Body of pancreas (tissue), 4 donors: ENCODE measurements at regions not wholly inside any gene's neighbourhood (a gene's known extent, or its start where the extent isn't known, plus 50 kb on each side); places are given as distances from the start of the nearest gene placed in this dataset.

ENCODE experiments used
- ATAC-seq: fragments of 150-250 bp; one replicate; pipeline ENCODE4 v1.9.1; 2016
- DNase-seq, 4 donors: peaks; one replicate each; pipeline ENCODE4 v3.0.0-alpha.2; 2019
- H3K27ac ChIP-seq, 4 donors: fragments of 200-600 bp; sonication (generic); 1 replicate in 3 of 4; 2 replicates in 1 of 4; pipeline versions ENCODE4 v1.5.1 to v1.6.1; 2016 to 2019; ENCODE audit warnings: mild to moderate bottlenecking in 1 of 4, mixed read lengths in 1 of 4, moderate library complexity in 1 of 4
- H3K27me3 ChIP-seq, 2 donors: fragments of 200-600 bp; sonication (generic); one replicate each; pipeline ENCODE4 v1.6.0; 2016; ENCODE audit warnings: mild to moderate bottlenecking in 1 of 2
- H3K36me3 ChIP-seq, 2 donors: fragments of 200-600 bp; sonication (generic); replicated peaks in 1 of 2; 2 replicates each; pipeline ENCODE4 v1.5.1; 2016; ENCODE audit warnings: low read depth in 2 of 2; ENCODE audit not compliant: insufficient read depth in 1 of 2
- H3K4me1 ChIP-seq: fragments of 200-600 bp; sonication (generic); one replicate; pipeline ENCODE4 v1.6.0; 2016
- H3K4me3 ChIP-seq, 2 donors: fragments of 200-600 bp; sonication (generic); 1 replicate in 1 of 2; 2 replicates in 1 of 2; pipeline ENCODE4 v1.5.1; 2016 to 2019
- H3K9me3 ChIP-seq, 3 donors: fragments of 200-600 bp; sonication (generic); 1 replicate in 2 of 3; 2 replicates in 1 of 3; pipeline ENCODE4 v1.5.1; 2016
- CTCF ChIP-seq, 7 experiments: fragments of 450-650 bp in 4 of 7; fragments of 200-600 bp in 3 of 7; sonication (generic) in 3 of 7; IDR thresholded peaks; one replicate each; pipeline ENCODE4 v1.5.1; 2016 to 2019; ENCODE audit warnings: antibody characterized with exemption in 7 of 7
- POLR2A ChIP-seq, 3 donors: fragments of 450-650 bp; IDR thresholded peaks; one replicate each; pipeline ENCODE4 v1.6.1; 2016; ENCODE audit warnings: antibody characterized with exemption in 3 of 3, mild to moderate bottlenecking in 2 of 3
- whole genome bisulfite sequencing, 2 donors: methylation state at CpG; one replicate each; pipeline ENCODE4 v1.1.5; 2017; 5-methylcytosine and 5-hydroxymethylcytosine counted together
- intact Hi-C: fragments of 100-400 bp; cut with DNase I; formaldehyde crosslinking; loops from one replicate; pipeline ENCODE4 v1.15.1; 2023

GRCh38 chr11:97107604-97108003 is 717.8 kb downstream of the JRKL start:
- no peaks in the 10 kb centered on the region for H3K9me3 ChIP-seq
- no peak overlapping the region for H3K27ac ChIP-seq
- H3K36me3 ChIP-seq, result no peaks in the 10 kb centered on the region
- no peak for DNase-seq
- ATAC-seq, result no peak
- H3K27me3 ChIP-seq, result no peaks in the 10 kb centered on the region
- TF ChIP-seq CTCF (IDR thresholded peaks at IDR 0.05) (no peak), POLR2A (IDR thresholded peaks at IDR 0.05) (no peak)
- no peak overlapping the region for H3K4me3 ChIP-seq
- no peaks in the 10 kb centered on the region for H3K4me1 ChIP-seq
- intact Hi-C loops, result no loop called here

- Histone ChIP-seq H3K27me3 (no peaks in the 10 kb centered on the region), H3K9me3 (no peaks in the 10 kb centered on the region), H3K4me3 (no peak overlapping the region), H3K36me3 (no peaks in the 10 kb centered on the region), H3K4me1 (no peaks in the 10 kb centered on the region), H3K27ac (no peak overlapping the region)
- ATAC-seq (no peak), DNase-seq (no peak)
- intact Hi-C loops, result no loop called here
- TF ChIP-seq CTCF (IDR thresholded peaks at IDR 0.05) (no peak), POLR2A (IDR thresholded peaks at IDR 0.05) (no peak)
- 42 to 44% methylated on average over 1 of the region's 1 CpG for WGBS, 2 donors
Measured at GRCh38 chr11:97109078-97109477, 719.3 kb downstream of the JRKL start.

- Histone ChIP-seq H3K4me1 (no peaks in the 10 kb centered on the region), H3K27me3 (no peaks in the 10 kb centered on the region), H3K36me3 (no peaks in the 10 kb centered on the region), H3K4me3 (no peak overlapping the region), H3K9me3 (no peaks in the 10 kb centered on the region), H3K27ac (no peak overlapping the region)
- no peak for TF ChIP-seq POLR2A (IDR thresholded peaks at IDR 0.05)
- TF ChIP-seq CTCF (IDR thresholded peaks at IDR 0.05), result no peak
- ATAC-seq (no peak), DNase-seq (no peak)
- WGBS, 2 donors, result 68% methylated on average over 4 of the region's 4 CpGs
- intact Hi-C loops, result no loop called here
Measured at GRCh38 chr11:97110376-97110775, 720.6 kb downstream of the JRKL start.

GRCh38 chr11:97111559-97111958 is 721.7 kb downstream of the JRKL start:
- no peaks in the 10 kb centered on the region for H3K4me1 ChIP-seq
- ATAC-seq (no peak), DNase-seq (no peak)
- H3K27me3 ChIP-seq, result no peaks in the 10 kb centered on the region
- TF ChIP-seq POLR2A (IDR thresholded peaks at IDR 0.05), result no peak
- TF ChIP-seq CTCF (IDR thresholded peaks at IDR 0.05), result no peak
- H3K27ac ChIP-seq, result no peak overlapping the region
- H3K4me3 ChIP-seq, result no peak overlapping the region
- H3K36me3 ChIP-seq, result no peaks in the 10 kb centered on the region
- no peaks in the 10 kb centered on the region for H3K9me3 ChIP-seq
- WGBS, 2 donors, result 68 to 79% methylated on average over 11 of the region's 11 CpGs
- intact Hi-C loops, result no loop called here

- no peaks in the 10 kb centered on the region for H3K36me3 ChIP-seq
- ATAC-seq (no peak), DNase-seq (no peak)
- TF ChIP-seq CTCF (IDR thresholded peaks at IDR 0.05) (no peak), POLR2A (IDR thresholded peaks at IDR 0.05) (no peak)
- no peak overlapping the region for H3K4me3 ChIP-seq
- intact Hi-C loops, result no loop called here
- no peaks in the 10 kb centered on the region for H3K9me3 ChIP-seq
- no peak overlapping the region for H3K27ac ChIP-seq
- 13% methylated on average over 2 of the region's 2 CpGs for WGBS, 2 donors
- no peaks in the 10 kb centered on the region for H3K27me3 ChIP-seq
- no peaks in the 10 kb centered on the region for H3K4me1 ChIP-seq
Measured at GRCh38 chr11:97118614-97119200, 728.9 kb downstream of the JRKL start.
